GM21528 (cell line): ENCODE measurements at regions not wholly inside any gene's neighbourhood (a gene's known extent, or its start where the extent isn't known, plus 50 kb on each side); places are given as distances from the start of the nearest gene placed in this dataset.

Experiments
- ATAC-seq: cut with Tn5 transposase; IDR thresholded peaks from one replicate; pipeline ENCODE4 v1.9.1; 2021; ENCODE audit warnings: mild to moderate bottlenecking, moderate library complexity; ENCODE audit not compliant: unreplicated experiment, low FRiP score

DNA sequence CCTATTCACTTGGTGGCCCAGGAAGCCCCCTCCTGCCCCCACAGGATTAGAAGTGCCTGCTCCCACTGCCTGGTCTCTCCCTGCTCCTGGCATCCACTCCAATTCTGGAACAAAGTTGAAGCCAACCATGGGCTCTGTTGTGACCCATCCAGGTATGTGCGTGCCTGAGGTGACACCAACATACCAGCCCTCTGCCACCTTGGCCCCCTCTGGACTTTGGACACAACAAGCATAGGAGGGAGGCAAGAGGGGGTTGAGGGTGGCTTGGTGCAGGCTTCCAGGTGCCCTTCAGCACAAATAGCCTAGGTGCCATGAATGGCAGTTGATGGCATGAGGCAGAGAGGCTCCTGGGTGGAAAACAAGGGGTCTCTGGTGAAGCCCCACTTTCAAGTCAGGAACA is 600.9 kb downstream of the SI start:
- ATAC-seq = no peak

DNA sequence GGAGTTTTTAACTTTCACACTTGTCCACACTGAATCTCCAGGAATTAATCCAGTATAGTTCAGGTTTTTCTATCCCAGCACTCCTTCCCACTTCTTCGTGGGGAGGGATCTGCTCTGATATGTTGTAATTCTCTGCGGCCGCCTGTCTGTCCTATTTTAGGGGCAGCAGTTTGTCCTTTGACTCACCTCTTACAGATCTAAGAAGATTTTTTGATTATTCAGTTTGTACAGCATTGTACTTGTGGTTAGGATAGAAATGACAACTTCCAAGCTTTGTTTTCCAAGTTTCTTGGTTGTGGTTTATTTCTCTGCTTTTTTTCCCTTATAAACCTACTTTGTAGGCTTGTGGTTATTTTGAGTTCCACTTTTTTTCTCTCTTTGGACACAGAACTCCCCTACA is 601.7 kb downstream of the SI start:
- ATAC-seq = no peak

GRCh38 chr3:164470471-164470870 is 607.8 kb downstream of the SI start:
- ATAC-seq = no peak

- no peak for ATAC-seq
Measured at GRCh38 chr3:164468055-164468454, 610.2 kb downstream of the SI start.

DNA sequence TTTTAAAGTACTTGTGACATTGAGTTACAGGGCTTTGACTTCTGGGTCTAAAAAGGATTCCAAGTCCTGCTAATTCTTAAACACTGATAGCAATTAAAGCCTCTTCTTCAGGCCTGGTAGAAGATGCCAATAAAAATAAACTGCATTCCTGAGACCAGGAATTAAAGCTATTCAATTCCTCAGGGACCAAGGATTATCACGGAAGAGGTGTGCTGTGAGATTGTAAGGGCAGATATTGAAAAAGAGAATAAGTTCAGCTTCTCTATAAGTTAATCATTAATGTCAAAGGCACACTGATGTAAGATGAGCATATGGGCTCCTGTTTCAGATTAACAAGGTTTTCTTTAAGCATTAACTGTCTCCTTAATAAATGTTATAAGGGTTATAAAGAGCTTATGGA is 611.3 kb downstream of the SI start:
- ATAC-seq = no peak

- ATAC-seq = no peak
Measured at GRCh38 chr3:164465172-164465571, 613.1 kb downstream of the SI start.

GRCh38 chr3:164460851-164461250 is 617.4 kb downstream of the SI start:
- ATAC-seq = no peak

DNA sequence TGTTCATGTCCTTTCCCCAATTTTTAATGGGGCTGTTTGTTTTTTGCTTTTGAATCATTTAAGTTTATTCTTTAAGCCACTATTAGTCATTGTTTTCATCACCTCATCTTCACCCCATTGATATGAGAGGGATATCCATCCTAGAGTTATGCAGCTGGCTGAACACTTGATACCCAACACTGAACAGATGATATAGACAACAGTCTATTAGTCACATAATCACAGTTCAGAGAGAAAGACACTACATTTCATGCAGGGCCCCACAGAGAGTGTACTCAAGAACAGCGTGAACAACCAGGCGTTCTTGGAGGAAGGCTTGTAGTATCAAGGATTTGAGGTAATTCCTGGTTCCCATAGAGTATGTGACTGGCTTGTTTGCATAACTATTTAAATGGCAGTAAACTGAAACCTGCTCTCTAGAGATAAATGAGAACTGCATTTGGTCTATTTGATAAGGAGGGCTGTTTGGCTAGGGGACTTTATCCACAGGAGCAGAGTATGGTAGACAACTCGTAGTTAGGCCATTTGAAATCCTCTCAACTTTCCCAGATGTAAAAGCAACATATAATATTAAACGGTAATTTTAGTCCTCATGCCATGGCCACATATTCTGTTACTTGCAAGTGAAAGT is 618.7 kb downstream of the SI start:
- no peak for ATAC-seq

DNA sequence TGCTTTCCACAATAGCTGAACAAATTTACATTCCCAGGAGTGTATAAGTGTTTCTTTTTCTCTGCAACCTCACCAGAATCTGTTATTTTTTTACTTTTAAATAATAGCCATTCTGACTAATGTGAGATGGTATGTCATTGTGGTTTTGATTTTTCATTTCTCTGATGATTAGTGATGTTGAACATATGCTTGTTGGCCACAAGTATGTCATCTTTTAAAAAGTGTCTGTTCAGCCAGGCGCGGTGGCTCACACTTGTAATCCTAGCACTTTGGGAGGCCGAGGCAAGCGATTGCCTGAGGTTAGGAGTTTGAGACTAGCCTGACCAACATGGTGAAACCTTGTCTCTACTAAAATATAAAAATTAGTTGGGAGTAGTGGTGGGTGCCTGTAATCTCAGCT is 619.3 kb downstream of the SI start:
- ATAC-seq = no peak

DNA sequence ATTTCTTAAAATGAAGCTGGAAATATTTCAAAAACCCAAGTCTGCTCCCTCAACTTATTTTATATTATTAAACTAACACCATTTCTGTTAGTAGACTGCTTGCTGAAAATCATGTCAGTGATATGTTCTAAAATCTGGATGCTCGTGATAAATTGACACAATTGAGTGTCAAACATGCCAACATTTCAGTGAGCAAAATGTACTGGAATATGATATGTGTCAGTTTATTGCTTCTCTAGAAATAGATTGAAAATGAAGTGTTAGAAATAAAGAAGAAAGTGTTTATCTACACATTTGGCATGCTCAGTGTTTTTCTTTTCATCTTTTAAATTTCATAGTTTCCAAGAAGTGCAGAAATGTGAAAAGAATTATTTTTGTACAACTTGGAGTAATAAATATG is 624.6 kb downstream of the SI start:
- ATAC-seq = no peak

DNA sequence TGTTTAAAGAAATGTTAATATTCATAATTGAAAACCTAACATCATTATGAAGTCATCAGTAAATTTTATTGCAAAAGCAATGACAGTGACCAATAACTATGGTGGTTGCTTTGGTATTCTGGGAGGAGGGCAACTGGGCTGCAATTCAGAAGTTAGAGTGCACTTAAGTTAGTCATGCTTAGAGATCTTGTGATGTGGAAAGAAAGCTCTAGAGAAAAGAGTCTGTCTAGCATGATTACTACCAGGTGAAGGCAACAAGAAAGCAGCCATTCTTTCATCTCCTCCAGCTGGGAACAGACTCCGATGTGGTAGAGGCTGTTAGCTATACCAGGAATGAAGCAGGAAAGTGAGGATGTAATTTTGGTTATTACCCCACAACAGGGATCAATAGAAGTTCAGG is 625.6 kb downstream of the SI start:
- ATAC-seq = no peak

DNA sequence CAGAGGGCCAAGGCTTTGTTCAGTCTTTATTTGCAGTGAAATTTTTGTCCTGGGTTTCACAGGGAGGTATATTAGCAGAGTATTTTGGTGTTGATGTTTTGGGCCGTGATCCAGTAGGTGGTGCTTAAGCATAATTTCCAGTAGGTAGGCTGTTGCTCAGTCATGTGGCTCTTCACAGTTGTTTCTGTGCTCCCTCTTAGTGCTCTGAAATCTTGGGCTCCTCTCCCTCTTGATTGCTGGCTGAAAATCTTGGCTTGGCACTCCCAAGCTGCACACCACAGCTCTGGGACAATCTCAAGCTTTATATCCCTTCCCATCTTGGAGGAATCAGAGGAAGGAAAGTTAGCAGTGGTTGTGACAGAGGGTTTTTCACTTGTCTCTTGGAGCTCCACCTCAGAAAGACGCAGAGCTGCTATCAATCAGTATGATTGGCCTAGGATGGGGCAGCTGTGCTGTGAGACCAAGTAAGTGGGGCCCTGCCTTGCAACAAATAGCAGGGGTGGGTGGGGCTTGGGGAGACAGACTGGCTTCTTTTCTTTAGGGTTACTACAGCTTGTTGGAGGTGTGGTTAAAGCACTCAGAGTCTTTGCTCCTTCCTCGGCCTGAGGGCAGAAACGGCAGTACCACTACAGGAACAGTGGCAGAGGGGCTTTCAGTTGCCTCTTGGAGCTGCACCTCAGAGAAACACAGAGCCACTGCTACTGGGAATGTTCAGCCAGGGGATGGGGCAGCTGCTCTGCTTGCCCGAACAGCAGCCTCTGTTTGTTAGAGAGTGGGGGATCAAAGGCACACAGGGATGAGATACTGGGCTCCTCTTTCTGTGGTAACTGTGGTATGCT is 627.0 kb downstream of the SI start:
- ATAC-seq = no peak

DNA sequence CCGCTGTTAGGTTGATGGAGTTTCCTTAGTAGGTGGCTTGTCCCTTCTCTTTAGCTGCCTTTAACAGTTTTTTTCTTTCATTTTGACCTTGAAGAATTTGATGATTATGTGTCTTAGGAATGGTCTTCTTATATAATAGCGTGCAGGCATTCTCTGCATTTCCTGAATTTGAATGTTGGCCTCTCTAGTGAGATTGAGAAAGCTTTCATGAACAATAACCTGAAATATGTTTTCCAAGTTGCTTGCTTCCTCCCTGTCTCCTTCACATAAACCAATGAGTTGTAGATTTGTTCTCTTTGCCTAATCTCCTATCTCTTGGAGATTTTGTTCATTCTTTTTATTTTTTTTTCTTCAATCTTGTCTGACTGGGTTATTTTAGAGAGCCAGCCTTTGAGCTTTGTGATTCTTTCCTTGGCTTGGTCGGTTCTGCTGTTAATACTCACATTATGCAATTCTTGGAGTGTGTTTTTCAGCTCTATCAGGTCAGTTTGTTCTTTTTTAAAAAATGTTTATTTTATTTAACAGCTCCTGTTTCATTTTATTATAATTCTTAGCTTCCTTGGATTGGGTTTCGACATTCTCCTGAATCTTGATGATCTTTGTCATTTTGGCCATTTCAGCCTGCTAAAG is 627.9 kb downstream of the SI start:
- ATAC-seq = no peak

GRCh38 chr3:164419220-164419619 is 659.1 kb downstream of the SI start:
- no peak for ATAC-seq

- ATAC-seq = no peak
Measured at GRCh38 chr3:164418414-164418813, 659.9 kb downstream of the SI start.

DNA sequence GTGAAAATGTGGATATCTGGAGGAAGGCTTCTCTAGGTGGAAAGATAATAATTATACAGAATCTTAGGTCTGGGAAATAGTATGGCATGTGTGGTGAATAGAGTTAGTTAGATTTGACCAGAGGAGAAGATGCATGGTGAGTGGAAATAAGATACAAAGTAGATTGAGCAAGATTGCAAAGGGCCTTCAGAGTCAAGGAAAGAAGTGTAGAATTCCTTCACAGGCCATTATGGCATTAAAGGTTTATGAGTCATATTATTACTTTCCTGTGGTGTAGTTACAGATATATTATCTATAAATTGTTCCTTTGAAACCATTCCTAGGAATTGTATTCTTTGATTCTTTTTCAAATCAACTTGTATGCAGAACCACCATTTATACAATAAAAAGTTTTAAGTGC is 660.3 kb downstream of the SI start:
- ATAC-seq = no peak

DNA sequence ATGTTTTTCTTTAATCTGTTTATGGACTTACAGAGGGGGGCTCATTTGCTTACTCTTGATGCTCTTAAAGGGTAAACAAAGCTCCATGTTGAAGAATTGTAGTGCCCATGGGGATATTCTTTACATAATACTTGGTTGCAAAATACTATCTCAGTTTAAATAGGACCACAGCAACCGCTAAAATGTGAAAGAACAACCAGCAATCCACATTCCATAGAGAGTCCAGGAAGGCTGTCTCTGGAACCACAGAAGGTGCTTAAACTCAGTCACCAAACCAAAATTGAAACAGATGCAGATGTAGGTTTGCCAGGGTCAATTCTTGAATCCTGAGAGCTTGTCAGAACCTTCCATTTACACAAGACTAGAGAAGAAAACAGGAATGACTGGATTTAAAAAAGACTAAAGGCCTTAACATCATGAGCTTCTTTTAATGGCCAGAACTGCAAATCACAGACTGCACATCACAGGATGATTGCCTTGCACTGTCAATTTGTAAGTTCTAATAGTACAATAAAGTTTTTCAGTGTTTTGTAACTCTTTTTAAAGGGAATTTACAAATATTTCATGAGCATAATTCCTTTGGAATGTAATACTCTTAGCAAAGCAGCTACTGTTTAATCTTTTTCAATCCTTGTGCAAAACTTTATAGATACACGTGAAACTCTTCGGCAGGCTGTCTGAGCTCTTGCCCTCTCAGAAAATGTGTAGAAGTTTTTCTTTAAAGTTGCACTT is 661.6 kb downstream of the SI start:
- ATAC-seq = no peak

DNA sequence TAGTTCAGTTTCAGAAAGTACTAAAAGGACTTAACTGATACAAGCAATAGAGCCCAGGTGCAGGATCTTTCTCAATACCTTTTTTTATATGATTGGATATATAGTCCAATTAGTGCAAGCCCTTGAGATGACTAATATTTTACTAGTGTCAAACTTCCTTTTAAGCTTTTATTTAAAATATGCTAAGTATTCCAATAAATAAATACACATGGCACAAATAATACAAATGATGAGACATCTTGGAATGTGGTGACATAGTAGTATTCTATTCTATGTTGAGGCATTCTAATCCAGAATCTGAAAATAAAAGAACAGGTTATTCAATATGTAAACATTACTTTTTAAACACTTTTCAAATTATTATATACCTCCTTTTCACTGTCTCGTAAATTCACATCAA is 670.0 kb downstream of the SI start:
- ATAC-seq = no peak

DNA sequence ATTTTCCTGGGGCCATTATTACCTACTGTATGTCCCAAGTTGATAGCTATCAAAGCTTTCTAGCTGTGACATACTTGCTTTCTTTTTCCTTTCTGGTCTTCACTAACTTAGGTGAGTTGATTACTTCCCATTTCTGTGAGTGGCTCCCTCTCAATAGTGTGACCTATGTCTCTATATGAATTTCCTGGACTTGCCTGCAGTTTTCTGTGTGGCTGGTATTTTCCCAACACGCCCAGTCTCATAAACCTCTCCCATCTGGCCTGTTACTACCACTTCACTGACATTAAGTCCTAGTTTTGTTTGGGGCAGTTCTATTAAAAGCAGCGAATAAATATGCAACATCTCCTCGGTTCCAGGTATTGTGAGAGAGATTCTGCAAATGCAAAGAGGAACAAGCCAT is 671.2 kb downstream of the SI start:
- no peak for ATAC-seq

GRCh38 chr3:164406281-164406680 is 672.0 kb downstream of the SI start:
- no peak for ATAC-seq

- ATAC-seq = no peak
Measured at GRCh38 chr3:164401923-164402322, 676.4 kb downstream of the SI start.
